Uterus (tissue), 2 donors: ENCODE measurements at regions not wholly inside any gene's neighbourhood (a gene's known extent, or its start where the extent isn't known, plus 50 kb on each side); places are given as distances from the start of the nearest gene placed in this dataset.

ENCODE experiments used
- CTCF ChIP-seq, 4 experiments: fragments of 200-600 bp in 2 of 4; fragments of 450-650 bp in 2 of 4; sonication (generic) in 2 of 4; IDR thresholded peaks; one replicate each; pipeline ENCODE4 v1.5.1; 2016 to 2019; ENCODE audit warnings: antibody characterized with exemption in 4 of 4, mild to moderate bottlenecking in 2 of 4, moderate library complexity in 1 of 4
- POLR2A ChIP-seq, 2 donors: fragments of 450-650 bp; IDR thresholded peaks; one replicate each; pipeline ENCODE4 v1.6.1; 2016; ENCODE audit warnings: antibody characterized with exemption in 2 of 2, mild to moderate bottlenecking in 1 of 2, moderate library complexity in 1 of 2

DNA sequence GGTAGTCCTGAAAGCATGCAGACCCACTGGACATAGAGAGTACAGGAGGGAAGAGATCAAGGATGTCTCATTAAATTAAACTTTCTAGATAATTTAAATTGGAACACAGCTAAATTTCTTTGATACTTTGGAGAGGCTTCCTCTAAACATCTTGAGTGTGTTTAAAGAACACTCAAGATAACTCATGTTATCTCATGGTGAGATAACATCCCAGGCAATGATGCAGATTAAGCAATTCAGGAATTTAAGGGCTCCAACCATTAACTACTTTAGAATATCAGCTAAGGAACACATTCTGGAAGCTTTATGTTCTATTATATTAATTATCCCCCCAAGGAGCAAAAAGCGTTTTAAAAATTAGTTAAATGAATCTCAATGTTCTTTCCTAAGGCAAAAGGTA lies 289.2 kb upstream of the RUNX1 start:
- TF ChIP-seq CTCF (IDR thresholded peaks at IDR 0.05) (no peak), POLR2A (IDR thresholded peaks at IDR 0.05) (no peak)
